HUDEP-2 (cell line): ENCODE measurements at regions not wholly inside any gene's neighbourhood (a gene's known extent, or its start where the extent isn't known, plus 50 kb on each side); places are given as distances from the start of the nearest gene placed in this dataset.
A peak's percentile ranks its signal among the peaks of the same experiment; 100 is the strongest.

Experiments
- DNase-seq, 76 experiments: peaks; one replicate each; lab custom pipeline; 2025; ENCODE audit not compliant: unreplicated experiment in 76 of 76; lab: John Stamatoyannopoulos, UW

- DNase-seq: no peak
These were observed 55.2 kb upstream of the IL12B start for GRCh38 chr5:159385536-159385935.

GRCh38 chr5:159386028-159386711 lies 55.9 kb upstream of the IL12B start:
- no peak for DNase-seq

DNA sequence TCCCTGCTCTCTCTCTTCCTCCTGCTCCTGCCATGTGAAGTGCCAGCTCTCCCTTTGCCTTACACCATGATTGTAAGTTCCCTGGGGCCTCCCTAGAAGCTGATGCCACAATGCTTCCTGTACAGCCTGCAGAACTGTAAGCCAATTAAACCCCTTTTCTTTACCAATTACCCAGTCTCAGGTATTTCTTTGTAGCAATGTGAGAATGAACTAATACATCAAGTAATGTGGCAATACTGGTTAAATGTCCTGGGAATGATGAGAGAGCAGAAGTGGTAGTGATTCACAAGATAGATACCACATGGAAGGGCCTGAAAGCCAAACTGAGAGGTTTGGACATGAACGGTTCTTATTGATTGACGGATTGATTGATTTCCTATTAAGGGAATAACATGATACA lies 62.6 kb upstream of the IL12B start:
- no peak for DNase-seq

GRCh38 chr5:159393854-159394274 lies 63.6 kb upstream of the IL12B start:
- DNase-seq: peak in 68 of 76 experiments; percentile 5 to 86 (median 56)

DNA sequence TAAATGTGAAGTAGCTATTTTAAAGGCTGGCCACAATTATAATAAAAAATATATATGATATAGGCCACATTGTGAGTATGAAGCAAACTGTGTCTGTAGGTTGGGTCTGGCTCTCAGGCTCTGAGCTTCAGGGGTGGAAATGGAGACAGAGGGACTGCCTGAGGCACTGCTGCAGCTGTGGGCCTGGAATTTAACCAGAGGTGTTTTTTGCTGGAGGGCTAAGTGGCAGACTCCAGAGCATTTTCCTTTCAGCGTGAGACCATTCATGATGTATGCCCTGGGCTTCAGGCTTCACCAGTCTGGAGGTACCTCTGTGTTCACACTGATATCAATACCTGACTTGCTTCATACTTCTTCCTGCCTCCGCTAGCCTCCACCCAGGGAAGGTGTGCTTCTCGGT lies 64.9 kb upstream of the IL12B start:
- DNase-seq: no peak

DNA sequence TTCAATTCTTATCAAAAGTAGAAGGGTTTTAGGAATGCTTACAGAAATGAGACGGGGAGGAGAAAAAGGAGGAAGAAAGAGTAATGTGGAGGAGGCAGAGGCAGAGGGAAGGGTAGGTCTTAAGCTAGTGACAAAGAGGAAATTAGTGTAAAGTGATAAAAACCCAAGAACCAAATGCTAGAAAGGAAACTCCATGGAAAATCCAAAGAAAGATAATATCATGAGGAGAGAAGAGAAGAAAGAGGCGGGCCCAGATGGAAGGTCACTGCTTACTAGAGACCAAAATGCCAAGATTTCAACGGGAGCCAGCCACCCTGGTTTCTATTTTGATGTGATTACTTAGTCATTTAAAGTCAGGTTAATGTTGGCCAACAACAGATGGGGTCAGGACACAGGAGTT lies 68.6 kb upstream of the IL12B start:
- no peak for DNase-seq

DNA sequence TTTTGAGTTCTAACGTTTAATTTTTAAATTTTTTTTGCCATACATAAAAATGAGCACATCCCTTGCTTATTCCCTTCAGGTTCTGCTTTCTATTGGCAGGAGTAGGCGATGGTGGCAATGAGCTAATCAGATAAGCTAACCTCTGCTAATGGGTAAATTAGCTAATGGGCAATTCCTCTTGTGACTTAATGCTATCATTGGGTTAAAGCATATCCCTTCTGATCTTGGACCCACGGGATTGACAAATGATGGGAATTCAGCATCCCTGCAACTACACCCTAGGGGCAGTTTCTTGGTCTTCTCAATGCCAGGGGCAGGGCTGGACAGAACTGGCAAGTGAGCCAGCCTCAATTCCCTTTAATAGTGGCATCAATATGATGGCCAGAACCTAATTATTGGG lies 70.2 kb upstream of the IL12B start:
- no peak for DNase-seq

DNA sequence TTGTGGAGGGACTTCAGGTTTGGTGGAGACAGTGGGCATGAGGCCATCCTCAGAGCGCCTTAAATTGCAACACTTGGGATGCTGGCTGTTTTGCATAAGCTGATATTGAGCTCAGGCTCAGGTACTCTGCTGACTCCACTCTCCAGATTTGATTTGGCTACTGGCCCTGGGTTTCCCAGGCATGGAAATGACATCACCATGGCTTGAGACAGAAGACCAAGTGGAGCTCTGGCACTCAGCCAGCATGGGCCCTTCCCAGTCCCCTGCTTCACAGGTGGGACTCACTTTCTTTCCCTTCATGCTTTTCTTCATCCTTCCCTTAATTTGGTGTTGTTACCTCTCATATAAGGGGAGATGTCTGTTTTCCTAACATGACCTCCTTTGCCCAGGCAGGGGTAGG lies 72.0 kb upstream of the IL12B start:
- DNase-seq: no peak

GRCh38 chr5:159402856-159403255 lies 72.6 kb upstream of the IL12B start:
- DNase-seq: no peak

GRCh38 chr5:159403906-159404681 lies 73.8 kb upstream of the IL12B start:
- DNase-seq: no peak

GRCh38 chr5:159405611-159406031 lies 75.3 kb upstream of the IL12B start:
- DNase-seq: no peak

DNA sequence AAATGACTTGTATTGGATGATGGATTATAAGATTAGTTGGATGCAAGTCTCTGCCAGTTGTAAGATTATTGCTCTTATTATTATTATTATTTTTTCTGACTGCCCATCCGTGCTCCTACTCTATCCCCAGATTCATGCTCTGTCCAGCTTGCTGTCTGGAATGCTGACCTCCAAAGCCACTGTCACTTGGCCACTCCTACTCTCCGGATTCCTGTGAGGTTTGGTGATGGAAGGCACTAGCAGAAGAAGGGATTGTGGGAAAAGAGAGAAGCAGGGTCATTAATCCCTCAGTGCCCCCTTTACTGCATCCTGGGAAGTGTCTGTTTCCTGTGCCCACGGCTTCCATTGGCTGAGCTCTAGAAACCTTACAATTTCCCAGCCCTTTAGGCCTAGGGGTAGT lies 76.3 kb upstream of the IL12B start:
- DNase-seq: no peak

DNA sequence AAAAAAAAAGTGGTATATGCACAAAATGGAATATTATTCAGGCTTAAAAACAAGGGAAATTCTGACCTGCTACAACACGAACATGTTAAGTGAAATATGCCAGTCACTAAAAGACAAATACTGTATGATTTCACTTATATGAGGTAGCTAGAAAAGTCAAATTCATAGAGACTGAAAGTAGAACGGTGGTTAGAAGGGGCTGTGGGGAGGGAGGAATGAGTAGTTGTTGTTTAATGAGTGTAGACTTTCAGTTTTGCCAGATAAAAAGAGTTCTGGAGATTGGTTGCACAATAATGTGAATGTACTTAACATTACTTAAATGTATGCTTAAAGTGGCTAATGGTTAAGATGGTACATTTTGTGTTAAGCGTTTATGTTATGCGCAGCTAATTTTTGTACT lies 79.5 kb upstream of the IL12B start:
- no peak for DNase-seq

- no peak for DNase-seq
These were observed 80.2 kb upstream of the IL12B start for GRCh38 chr5:159410480-159410879.

DNA sequence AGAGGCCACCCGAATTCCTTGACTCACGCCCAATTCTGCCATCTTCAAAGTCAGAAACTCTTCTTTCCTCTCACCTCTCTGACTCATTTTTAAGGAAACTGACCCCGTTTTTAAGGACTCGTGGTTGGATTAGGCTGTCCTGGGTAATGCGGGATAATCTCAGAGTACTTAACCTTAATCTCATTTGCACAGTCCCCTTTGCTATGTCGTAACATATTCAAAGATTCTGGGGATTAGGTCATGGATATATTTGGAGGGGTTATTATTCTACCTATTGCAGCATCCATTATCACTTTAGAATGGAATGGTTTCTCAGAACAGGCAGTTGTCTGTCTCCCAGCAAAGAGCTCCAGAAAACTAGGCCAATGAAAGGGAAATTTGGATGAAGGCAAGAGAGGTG lies 80.8 kb upstream of the IL12B start:
- DNase-seq: no peak

DNA sequence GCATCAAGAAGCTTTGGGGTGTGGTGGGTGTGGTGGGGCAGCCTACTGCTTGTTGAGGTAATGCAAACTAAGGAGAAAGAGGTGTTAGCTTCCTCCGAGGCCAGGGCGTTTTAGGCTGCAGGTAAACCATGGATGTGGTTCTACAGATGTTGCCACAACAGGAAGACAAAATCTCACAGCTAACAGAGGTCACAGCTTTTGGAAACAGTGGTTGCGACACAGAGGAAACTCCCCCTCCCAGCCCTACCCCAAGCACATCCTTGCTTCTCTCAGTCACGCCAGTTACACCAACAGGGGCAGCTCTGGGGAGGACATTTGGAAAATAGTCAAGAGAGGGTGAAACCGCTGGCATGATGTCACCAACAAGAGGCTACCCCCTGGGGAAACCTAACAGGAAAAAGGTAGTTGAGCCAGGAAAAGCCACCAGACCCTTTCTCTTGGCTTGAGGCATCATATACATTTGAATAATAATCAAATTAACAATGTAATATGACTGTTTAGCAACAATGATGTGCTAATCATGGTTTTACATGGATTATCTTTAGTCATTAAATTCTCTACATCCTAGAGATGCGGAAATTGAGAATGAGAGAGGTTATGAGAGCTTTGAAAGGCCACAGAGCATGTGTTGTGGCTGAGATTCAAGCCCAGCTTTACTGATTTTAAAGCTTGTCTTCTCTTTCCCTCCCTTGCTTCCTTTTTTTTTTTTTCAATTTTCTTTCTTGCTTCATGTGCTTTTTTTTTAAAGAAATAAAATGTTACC lies 82.2 kb upstream of the IL12B start:
- DNase-seq: no peak

DNA sequence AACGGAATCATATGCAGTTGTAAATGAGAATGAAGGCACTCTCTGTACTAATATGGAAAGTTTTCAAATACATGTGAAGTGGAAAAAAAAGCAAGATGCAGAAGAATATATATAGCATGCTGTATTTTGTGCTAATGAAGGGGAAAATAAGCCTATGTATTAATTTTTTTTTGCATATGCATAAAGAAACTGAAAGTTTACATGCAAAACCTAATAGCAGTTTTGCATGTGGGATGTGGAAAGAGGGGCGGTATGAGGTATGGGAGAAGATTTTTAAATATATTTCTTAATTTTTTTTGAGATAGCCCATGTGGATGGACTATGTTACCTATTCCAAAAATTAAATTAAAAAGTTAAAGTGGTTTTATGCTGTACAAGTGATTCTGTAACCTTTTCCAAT lies 83.7 kb upstream of the IL12B start:
- DNase-seq: no peak

GRCh38 chr5:159415301-159415937 lies 85.1 kb upstream of the IL12B start:
- no peak for DNase-seq

GRCh38 chr5:159416438-159416837 lies 86.2 kb upstream of the IL12B start:
- DNase-seq: no peak

GRCh38 chr5:159417170-159417569 lies 86.9 kb upstream of the IL12B start:
- no peak for DNase-seq

GRCh38 chr5:159419576-159419975 lies 89.3 kb upstream of the IL12B start:
- DNase-seq: peak in 8 of 76 experiments; percentile 2 to 25 (median 8)
